C4-2B (cell line): ENCODE measurements at regions not wholly inside any gene's neighbourhood (a gene's known extent, or its start where the extent isn't known, plus 50 kb on each side); places are given as distances from the start of the nearest gene placed in this dataset.

Source experiments
- CTCF ChIP-seq: fragments of 450-650 bp; conservative IDR thresholded peaks from 2 replicates; pipeline ENCODE4 v1.5.1; 2017; ENCODE audit warnings: mild to moderate bottlenecking
- ZFX ChIP-seq: fragments of 450-650 bp; IDR thresholded peaks from 2 replicates; pipeline ENCODE4 v1.6.1; 2017

DNA sequence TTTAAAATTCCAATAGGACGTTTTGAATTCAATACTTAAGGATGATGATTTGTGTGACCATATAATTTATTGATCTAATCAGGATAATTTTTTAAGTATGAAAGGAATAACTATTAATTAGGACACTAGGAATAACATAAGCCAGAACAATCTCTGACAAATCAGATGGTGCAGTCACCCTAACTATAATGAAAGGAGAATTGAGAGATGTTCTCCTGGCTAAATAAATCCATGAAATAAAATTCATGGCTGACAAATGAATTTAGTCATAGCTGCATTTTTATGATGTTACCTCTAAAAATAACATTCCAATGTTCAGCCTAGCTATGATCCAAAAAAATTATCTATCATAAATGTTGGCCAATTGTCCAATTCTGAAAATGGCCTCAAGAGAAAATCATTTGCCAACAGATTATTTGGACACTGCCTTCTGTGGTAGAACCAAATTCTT, 190.6 kb upstream of the NEIL3 start:
- TF ChIP-seq CTCF (no peak), ZFX (no peak)
